Neutrophil (primary cell): ENCODE measurements at regions not wholly inside any gene's neighbourhood (a gene's known extent, or its start where the extent isn't known, plus 50 kb on each side); places are given as distances from the start of the nearest gene placed in this dataset.

ENCODE experiments used
- H3K27ac ChIP-seq: fragments of 200-600 bp; sonication (generic); 2 replicates; pipeline ENCODE4 v1.5.1; 2016; ENCODE audit warnings: mild to moderate bottlenecking, moderate library complexity
- H3K27me3 ChIP-seq: fragments of 200-600 bp; sonication (generic); 2 replicates; pipeline ENCODE4 v1.6.0; 2016; ENCODE audit warnings: mild to moderate bottlenecking
- H3K36me3 ChIP-seq: fragments of 200-600 bp; sonication (generic); 2 replicates; pipeline ENCODE4 v1.5.1; 2017
- H3K4me1 ChIP-seq, 2 experiments: fragments of 200-600 bp in 1 of 2; sonication (generic) in 1 of 2; 1 replicate in 1 of 2; 2 replicates in 1 of 2; pipeline versions ENCODE4 v1.5.1 to v1.6.1; 2013 to 2016; ENCODE audit warnings: low read depth in 1 of 2, low read length in 1 of 2, mild to moderate bottlenecking in 1 of 2, moderate library complexity in 1 of 2; ENCODE audit not compliant: control insufficient read depth in 1 of 2, insufficient read depth in 1 of 2
- H3K4me3 ChIP-seq, 2 experiments: fragments of 200-600 bp in 1 of 2; sonication (generic) in 1 of 2; 1 replicate in 1 of 2; 2 replicates in 1 of 2; pipeline ENCODE4 v1.5.1; 2013 to 2016; ENCODE audit warnings: low read depth in 1 of 2, low read length in 1 of 2, mild to moderate bottlenecking in 1 of 2, moderate library complexity in 1 of 2
- H3K9me3 ChIP-seq: fragments of 200-600 bp; sonication (generic); 2 replicates; pipeline ENCODE4 v1.5.1; 2016
- TF ChIP-seq, protein P1 (sequence below): fragments of 200-600 bp; sonication (generic); IDR thresholded peaks from 2 replicates; pipeline ENCODE4 v1.5.1; 2016; ENCODE audit warnings: antibody characterized with exemption

DNA sequence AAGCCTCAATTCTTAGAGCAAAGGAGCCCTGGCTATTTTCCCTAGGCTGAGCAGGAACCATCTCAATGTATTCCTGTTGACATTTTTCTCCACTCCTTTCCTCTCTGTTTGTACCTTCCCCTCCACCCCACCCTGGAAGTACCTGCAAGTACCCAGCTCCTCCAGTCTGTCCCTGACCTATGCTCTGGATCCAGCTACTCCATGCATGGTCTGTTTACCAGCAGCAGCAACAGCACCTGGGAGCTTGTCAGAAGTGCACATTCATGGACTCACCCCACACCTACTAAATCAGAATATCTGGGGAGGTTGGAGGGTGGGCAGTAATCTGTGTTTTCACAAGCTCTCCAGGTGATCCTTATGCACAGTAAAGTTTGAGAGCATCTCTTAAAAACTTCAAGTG, 240.7 kb upstream of the UMPS start:
- Histone ChIP-seq H3K4me3 (no peak overlapping the region), H3K9me3 (no peaks in the 10 kb centered on the region), H3K27ac (no peak overlapping the region), H3K36me3 (no peaks in the 10 kb centered on the region), H3K4me1 (no peaks in the 10 kb centered on the region), H3K27me3 (no peaks in the 10 kb centered on the region)
- TF ChIP-seq, protein P1, sequence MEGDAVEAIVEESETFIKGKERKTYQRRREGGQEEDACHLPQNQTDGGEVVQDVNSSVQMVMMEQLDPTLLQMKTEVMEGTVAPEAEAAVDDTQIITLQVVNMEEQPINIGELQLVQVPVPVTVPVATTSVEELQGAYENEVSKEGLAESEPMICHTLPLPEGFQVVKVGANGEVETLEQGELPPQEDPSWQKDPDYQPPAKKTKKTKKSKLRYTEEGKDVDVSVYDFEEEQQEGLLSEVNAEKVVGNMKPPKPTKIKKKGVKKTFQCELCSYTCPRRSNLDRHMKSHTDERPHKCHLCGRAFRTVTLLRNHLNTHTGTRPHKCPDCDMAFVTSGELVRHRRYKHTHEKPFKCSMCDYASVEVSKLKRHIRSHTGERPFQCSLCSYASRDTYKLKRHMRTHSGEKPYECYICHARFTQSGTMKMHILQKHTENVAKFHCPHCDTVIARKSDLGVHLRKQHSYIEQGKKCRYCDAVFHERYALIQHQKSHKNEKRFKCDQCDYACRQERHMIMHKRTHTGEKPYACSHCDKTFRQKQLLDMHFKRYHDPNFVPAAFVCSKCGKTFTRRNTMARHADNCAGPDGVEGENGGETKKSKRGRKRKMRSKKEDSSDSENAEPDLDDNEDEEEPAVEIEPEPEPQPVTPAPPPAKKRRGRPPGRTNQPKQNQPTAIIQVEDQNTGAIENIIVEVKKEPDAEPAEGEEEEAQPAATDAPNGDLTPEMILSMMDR: no peak

DNA sequence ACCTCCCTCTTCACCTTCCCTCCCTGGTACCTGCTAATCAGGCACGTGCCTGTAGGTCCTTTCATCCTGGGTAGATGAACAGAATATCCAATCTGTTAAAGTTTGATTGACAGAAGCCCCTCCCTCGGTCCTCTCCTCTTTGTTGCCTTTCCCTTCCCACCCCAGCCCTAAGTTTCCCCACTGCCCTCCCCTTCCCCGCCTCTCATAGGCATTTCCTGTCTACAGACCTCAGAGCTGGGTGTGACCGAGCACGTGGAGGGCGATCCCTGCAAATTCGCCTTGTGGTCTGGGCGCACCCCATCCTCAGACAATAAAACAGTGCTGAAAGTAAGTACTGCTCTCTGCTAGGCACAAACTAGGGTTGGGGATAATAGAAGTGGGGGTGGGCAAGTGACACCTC, 239.2 kb upstream of the UMPS start:
- Histone ChIP-seq H3K9me3 (no peaks in the 10 kb centered on the region), H3K27ac (no peak overlapping the region), H3K4me3 (no peak overlapping the region), H3K36me3 (no peaks in the 10 kb centered on the region), H3K4me1 (no peaks in the 10 kb centered on the region), H3K27me3 (no peaks in the 10 kb centered on the region)
- TF ChIP-seq, protein P1: no peak

DNA sequence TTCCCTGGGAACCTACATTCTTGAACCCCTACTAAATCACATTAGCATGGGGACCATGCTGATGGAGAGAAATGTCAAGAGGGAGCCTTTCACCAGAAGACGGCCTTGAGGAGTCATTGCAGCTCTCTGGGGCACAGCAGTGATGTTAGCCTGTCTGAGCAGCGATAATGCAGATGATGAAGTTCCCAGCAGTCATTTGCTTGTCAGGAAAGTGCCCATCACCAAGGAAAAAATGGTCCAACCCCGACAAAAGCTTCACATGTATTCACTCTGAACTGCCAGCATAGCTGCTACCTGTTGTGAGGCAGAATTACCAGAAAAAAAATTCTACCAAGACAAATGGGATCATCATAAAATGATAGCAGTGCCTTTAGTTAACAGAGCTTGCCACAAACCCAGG, 238.4 kb upstream of the UMPS start:
- no peak overlapping the region for H3K27ac ChIP-seq
- TF ChIP-seq, protein P1: no peak

DNA sequence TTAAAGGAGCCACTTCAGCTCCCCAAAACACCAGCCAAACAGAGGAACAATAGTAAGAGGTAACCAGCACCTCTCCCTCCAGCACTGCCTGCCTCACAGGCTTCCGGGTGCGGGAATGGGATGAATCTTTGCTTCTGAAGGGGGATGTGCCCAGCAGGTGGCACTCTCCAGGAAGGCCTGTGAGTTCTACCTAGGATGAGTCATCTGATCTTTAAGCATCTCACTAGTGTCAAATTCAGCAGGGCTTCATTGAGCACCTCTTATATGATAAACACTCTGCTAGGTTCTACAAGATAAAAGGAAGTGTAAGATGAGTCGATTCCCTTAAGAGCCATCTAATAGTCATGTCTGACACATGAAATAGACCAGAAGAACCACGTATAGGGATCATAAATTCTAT, 237.4 kb upstream of the UMPS start:
- H3K4me3 ChIP-seq: no peak overlapping the region
- H3K9me3 ChIP-seq: no peaks in the 10 kb centered on the region
- H3K27ac ChIP-seq: no peak overlapping the region
- H3K36me3 ChIP-seq: no peaks in the 10 kb centered on the region
- TF ChIP-seq, protein P1: no peak
- H3K27me3 ChIP-seq: no peaks in the 10 kb centered on the region
- no peaks in the 10 kb centered on the region for H3K4me1 ChIP-seq

More for the DNA sequence above, 238.4 kb upstream of the UMPS start:
- Histone ChIP-seq H3K4me3 (no peak overlapping the region), H3K27me3 (no peaks in the 10 kb centered on the region), H3K36me3 (no peaks in the 10 kb centered on the region), H3K9me3 (no peaks in the 10 kb centered on the region), H3K4me1 (no peaks in the 10 kb centered on the region)

DNA sequence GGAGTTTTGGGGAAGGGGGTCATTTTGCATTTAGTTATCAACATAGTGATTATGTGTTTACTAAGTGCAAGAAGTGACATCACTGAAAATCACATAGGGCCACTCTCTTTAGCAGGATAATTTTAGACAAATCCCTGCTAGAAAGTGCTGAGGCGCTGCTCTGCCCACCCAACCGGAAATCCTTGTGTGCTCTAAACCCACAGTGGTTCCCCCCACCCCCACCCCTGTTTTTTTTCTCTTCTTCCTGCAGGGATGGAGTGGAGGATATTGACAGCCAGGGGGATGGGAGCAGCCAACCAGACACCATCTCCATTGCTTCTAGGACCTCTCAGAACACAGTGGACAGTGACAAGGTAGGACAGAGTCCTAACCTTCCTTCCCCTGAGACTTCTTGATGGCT, 234.2 kb upstream of the UMPS start:
- no peak overlapping the region for H3K4me3 ChIP-seq

More for the DNA sequence above, 234.2 kb upstream of the UMPS start:
- no peaks in the 10 kb centered on the region for H3K4me1 ChIP-seq
- peaks cover 22% of the 10 kb centered on the region for H3K27me3 ChIP-seq
- H3K36me3 ChIP-seq: no peaks in the 10 kb centered on the region
- no peaks in the 10 kb centered on the region for H3K9me3 ChIP-seq
- TF ChIP-seq, protein P1: no peak
- no peak overlapping the region for H3K27ac ChIP-seq
